ENCODE measurements at regions not wholly inside any gene's neighbourhood (a gene's known extent, or its start where the extent isn't known, plus 50 kb on each side); places are given as distances from the start of the nearest gene placed in this dataset.

DNA sequence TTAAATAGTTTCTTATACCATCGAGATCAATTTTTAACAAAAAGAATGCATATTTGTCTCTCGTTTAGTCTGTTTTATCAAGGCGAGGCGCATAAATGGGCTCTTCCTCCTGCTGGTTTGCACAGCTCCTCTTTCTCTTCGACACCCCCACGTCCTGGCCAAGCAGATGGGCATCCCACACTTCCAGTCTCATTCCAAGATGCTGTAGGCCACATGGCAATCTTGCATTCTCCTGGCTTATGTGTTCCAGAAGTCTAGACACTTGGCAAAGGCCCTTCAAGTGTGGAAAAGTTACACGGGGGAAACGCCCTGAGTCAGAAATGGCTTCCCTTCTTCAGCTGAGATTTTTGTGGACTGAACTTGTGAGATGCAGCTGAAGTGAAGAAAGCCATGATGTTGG lies 447.1 kb downstream of the QKI start:
- H3K36me3 ChIP-seq (ENCODE audit: control insufficient read depth, insufficient read depth, low read length): no peaks in the 10 kb centered on the region
- in situ Hi-C loops (cut with MboI) (no loop called here), intact Hi-C loops (cut with micrococcal nuclease) (loop anchor here (2.0 to 5.0 kb wide), 2 partner anchors 85 to 149 kb away; no protein-coding TSS in a partner anchor)
- H3K9ac ChIP-seq (ENCODE audit: insufficient read depth in 1 of 2, low read depth in 2 of 2, low read length in 2 of 2): no peak overlapping the region
- no peak for DNase-seq (ENCODE audit: extremely low read depth in 1 of 4, low spot score in 3 of 4)
- no peaks in the 10 kb centered on the region for H3K79me2 ChIP-seq (ENCODE audit: control insufficient read depth, insufficient read depth, low read length)
- H3K9me1 ChIP-seq (ENCODE audit: control insufficient read depth, insufficient read depth, low read length): no peaks in the 10 kb centered on the region
- POLR2A ChIA-PET: interaction anchor here (0.7 to 1.9 kb wide), 2 partner anchors 14 to 17 kb away, joined by 3 to 6 read pairs; no protein-coding TSS in a partner anchor
- H3K4me2 ChIP-seq (ENCODE audit: insufficient read depth, low read length): no peak overlapping the region
- CTCF ChIA-PET (ENCODE audit: low intra/inter-chr PET ratio): no interaction called here
- peaks cover 6 to 22% of the 10 kb centered on the region in 2 experiments; a peak in 4 of 5 replicates for H3K27me3 ChIP-seq (ENCODE audit: control insufficient read depth in 2 of 2, insufficient read depth in 2 of 2, low read length in 2 of 2)
- H3K9me3 ChIP-seq (replicated peaks; ENCODE audit: control insufficient read depth, insufficient read depth, low read depth, low read length): peaks cover 6% of the 10 kb centered on the region; the same call in 1 of the 2 replicates
- BruUV-seq (replicated peaks): no TSS peak
- no peak overlapping the region for H2AFZ ChIP-seq (ENCODE audit: low read depth, low read length)
- ATAC-seq: no peak
- no peak overlapping the region for H3K4me3 ChIP-seq
- WGBS (ENCODE audit: insufficient coverage, low coverage, missing lambda C conversion rate): 21% methylated on average over 8 of the region's 8 CpGs
- no peak overlapping the region for H3K27ac ChIP-seq (ENCODE audit: extremely low read depth, low read depth, low read length)
- no peak for FAIRE-seq
- H3K4me1 ChIP-seq (replicated peaks in 1 of 2; ENCODE audit: control insufficient read depth in 2 of 2, insufficient read depth in 2 of 2, low read length in 2 of 2): peaks cover 3 to 23% of the 10 kb centered on the region in 2 experiments; a peak in 4 of 5 replicates
- H4K20me1 ChIP-seq (replicated peaks; ENCODE audit: control insufficient read depth, insufficient read depth, low read length): no peaks in the 10 kb centered on the region
- TF ChIP-seq ETS2 (tag; IDR thresholded peaks at IDR 0.05; ENCODE audit: borderline replicate concordance, poor library complexity, severe bottlenecking): no peak
- TF ChIP-seq, protein P1, sequence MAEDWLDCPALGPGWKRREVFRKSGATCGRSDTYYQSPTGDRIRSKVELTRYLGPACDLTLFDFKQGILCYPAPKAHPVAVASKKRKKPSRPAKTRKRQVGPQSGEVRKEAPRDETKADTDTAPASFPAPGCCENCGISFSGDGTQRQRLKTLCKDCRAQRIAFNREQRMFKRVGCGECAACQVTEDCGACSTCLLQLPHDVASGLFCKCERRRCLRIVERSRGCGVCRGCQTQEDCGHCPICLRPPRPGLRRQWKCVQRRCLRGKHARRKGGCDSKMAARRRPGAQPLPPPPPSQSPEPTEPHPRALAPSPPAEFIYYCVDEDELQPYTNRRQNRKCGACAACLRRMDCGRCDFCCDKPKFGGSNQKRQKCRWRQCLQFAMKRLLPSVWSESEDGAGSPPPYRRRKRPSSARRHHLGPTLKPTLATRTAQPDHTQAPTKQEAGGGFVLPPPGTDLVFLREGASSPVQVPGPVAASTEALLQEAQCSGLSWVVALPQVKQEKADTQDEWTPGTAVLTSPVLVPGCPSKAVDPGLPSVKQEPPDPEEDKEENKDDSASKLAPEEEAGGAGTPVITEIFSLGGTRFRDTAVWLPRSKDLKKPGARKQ (CRISPR knock-in tag; IDR thresholded peaks at IDR 0.05): no peak
- TF ChIP-seq, protein P2, sequence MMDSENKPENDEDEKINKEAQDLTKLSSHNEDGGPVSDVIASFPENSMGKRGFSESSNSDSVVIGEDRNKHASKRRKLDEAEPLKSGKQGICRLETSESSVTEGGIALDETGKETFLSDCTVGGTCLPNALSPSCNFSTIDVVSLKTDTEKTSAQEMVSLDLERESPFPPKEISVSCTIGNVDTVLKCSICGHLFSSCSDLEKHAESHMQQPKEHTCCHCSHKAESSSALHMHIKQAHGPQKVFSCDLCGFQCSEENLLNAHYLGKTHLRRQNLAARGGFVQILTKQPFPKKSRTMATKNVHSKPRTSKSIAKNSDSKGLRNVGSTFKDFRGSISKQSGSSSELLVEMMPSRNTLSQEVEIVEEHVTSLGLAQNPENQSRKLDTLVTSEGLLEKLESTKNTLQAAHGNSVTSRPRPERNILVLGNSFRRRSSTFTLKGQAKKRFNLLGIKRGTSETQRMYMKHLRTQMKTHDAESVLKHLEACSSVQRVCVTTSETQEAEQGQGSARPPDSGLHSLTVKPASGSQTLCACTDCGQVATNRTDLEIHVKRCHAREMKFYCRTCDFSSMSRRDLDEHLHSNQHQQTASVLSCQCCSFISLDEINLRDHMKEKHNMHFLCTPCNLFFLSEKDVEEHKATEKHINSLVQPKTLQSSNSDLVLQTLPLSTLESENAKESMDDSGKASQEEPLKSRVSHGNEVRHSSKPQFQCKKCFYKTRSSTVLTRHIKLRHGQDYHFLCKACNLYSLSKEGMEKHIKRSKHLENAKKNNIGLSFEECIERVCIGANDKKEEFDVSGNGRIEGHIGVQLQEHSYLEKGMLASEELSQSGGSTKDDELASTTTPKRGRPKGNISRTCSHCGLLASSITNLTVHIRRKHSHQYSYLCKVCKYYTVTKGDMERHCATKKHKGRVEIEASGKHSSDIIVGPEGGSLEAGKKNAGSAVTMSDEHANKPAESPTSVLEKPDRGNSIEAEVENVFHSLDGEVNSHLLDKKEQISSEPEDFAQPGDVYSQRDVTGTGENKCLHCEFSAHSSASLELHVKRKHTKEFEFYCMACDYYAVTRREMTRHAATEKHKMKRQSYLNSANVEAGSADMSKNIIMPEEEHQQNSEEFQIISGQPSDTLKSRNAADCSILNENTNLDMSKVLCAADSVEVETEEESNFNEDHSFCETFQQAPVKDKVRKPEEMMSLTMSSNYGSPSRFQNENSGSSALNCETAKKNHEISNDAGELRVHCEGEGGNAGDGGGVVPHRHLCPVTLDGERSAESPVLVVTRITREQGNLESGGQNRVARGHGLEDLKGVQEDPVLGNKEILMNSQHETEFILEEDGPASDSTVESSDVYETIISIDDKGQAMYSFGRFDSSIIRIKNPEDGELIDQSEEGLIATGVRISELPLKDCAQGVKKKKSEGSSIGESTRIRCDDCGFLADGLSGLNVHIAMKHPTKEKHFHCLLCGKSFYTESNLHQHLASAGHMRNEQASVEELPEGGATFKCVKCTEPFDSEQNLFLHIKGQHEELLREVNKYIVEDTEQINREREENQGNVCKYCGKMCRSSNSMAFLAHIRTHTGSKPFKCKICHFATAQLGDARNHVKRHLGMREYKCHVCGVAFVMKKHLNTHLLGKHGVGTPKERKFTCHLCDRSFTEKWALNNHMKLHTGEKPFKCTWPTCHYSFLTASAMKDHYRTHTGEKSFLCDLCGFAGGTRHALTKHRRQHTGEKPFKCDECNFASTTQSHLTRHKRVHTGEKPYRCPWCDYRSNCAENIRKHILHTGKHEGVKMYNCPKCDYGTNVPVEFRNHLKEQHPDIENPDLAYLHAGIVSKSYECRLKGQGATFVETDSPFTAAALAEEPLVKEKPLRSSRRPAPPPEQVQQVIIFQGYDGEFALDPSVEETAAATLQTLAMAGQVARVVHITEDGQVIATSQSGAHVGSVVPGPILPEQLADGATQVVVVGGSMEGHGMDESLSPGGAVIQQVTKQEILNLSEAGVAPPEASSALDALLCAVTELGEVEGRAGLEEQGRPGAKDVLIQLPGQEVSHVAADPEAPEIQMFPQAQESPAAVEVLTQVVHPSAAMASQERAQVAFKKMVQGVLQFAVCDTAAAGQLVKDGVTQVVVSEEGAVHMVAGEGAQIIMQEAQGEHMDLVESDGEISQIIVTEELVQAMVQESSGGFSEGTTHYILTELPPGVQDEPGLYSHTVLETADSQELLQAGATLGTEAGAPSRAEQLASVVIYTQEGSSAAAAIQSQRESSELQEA (IDR thresholded peaks at IDR 0.05; ENCODE audit: low read depth): no peak
- no peak for TF ChIP-seq POLR2AphosphoS2 (IDR thresholded peaks at IDR 0.05; ENCODE audit: low read length)
- TF ChIP-seq, protein P3, sequence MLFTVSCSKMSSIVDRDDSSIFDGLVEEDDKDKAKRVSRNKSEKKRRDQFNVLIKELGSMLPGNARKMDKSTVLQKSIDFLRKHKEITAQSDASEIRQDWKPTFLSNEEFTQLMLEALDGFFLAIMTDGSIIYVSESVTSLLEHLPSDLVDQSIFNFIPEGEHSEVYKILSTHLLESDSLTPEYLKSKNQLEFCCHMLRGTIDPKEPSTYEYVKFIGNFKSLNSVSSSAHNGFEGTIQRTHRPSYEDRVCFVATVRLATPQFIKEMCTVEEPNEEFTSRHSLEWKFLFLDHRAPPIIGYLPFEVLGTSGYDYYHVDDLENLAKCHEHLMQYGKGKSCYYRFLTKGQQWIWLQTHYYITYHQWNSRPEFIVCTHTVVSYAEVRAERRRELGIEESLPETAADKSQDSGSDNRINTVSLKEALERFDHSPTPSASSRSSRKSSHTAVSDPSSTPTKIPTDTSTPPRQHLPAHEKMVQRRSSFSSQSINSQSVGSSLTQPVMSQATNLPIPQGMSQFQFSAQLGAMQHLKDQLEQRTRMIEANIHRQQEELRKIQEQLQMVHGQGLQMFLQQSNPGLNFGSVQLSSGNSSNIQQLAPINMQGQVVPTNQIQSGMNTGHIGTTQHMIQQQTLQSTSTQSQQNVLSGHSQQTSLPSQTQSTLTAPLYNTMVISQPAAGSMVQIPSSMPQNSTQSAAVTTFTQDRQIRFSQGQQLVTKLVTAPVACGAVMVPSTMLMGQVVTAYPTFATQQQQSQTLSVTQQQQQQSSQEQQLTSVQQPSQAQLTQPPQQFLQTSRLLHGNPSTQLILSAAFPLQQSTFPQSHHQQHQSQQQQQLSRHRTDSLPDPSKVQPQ (CRISPR knock-in tag; IDR thresholded peaks at IDR 0.05; ENCODE audit: borderline replicate concordance): no peak
- no peak for TF ChIP-seq ZNF780A (CRISPR knock-in tag; IDR thresholded peaks at IDR 0.05)
- no peak for TF ChIP-seq ZNF316 (IDR thresholded peaks at IDR 0.05)
- no peak for TF ChIP-seq ZNF778 (CRISPR knock-in tag; IDR thresholded peaks at IDR 0.05)
- TF ChIP-seq ZNF232 (CRISPR knock-in tag; IDR thresholded peaks at IDR 0.05): no peak

Data from K562 (cell line).